ENCODE measurements at regions not wholly inside any gene's neighbourhood (a gene's known extent, or its start where the extent isn't known, plus 50 kb on each side); places are given as distances from the start of the nearest gene placed in this dataset.

- TF ChIP-seq CTCF (IDR thresholded peaks at IDR 0.05; ENCODE audit: low read depth, low read length, poor library complexity, severe bottlenecking) = no peak
- no peak for TF ChIP-seq EZH2phosphoT487 (IDR thresholded peaks at IDR 0.05; ENCODE audit: borderline replicate concordance, low read length)
Observed at GRCh38 chr6:105873799-105874198, 212.3 kb upstream of the PRDM1 start.

All from DOHH2 (cell line).